ENCODE measurements at regions not wholly inside any gene's neighbourhood (a gene's known extent, or its start where the extent isn't known, plus 50 kb on each side); places are given as distances from the start of the nearest gene placed in this dataset.

- no peak for DNase-seq (ENCODE audit: low spot score)
Measured at GRCh38 chr11:104433751-104434150, 269.8 kb upstream of the PDGFD start.

GRCh38 chr11:104432981-104433380 lies 269.0 kb upstream of the PDGFD start:
- DNase-seq (ENCODE audit: low spot score): no peak

- DNase-seq (ENCODE audit: low spot score): no peak
Measured at GRCh38 chr11:104432526-104432925, 268.6 kb upstream of the PDGFD start.

GRCh38 chr11:104422324-104422944 lies 258.5 kb upstream of the PDGFD start:
- no peak for DNase-seq (ENCODE audit: low spot score)

- no peak for DNase-seq (ENCODE audit: low spot score)
Measured at GRCh38 chr11:104410336-104410735, 246.4 kb upstream of the PDGFD start.

- DNase-seq (ENCODE audit: low spot score): no peak
Measured at GRCh38 chr11:104408630-104409029, 244.7 kb upstream of the PDGFD start.

- no peak for DNase-seq (ENCODE audit: low spot score)
Measured at GRCh38 chr11:104405277-104405676, 241.3 kb upstream of the PDGFD start.

GRCh38 chr11:104404231-104405175 lies 240.6 kb upstream of the PDGFD start:
- DNase-seq (ENCODE audit: low spot score): no peak

GRCh38 chr11:104402812-104403521 lies 239.0 kb upstream of the PDGFD start:
- no peak for DNase-seq (ENCODE audit: low spot score)

- DNase-seq (ENCODE audit: low spot score): no peak
Measured at GRCh38 chr11:104394508-104394907, 230.6 kb upstream of the PDGFD start.

GRCh38 chr11:104390651-104391050 lies 226.7 kb upstream of the PDGFD start:
- DNase-seq (ENCODE audit: low spot score): no peak

- DNase-seq (ENCODE audit: low spot score): no peak
Measured at GRCh38 chr11:104385884-104386283, 221.9 kb upstream of the PDGFD start.

GRCh38 chr11:104380358-104380757 lies 216.4 kb upstream of the PDGFD start:
- DNase-seq (ENCODE audit: low spot score): no peak

- DNase-seq (ENCODE audit: low spot score): no peak
Measured at GRCh38 chr11:104372111-104372510, 208.2 kb upstream of the PDGFD start.

GRCh38 chr11:104370478-104370877 lies 206.5 kb upstream of the PDGFD start:
- no peak for DNase-seq (ENCODE audit: low spot score)

- DNase-seq (ENCODE audit: low spot score): no peak
Measured at GRCh38 chr11:104369761-104370160, 205.8 kb upstream of the PDGFD start.

- no peak for DNase-seq (ENCODE audit: low spot score)
Measured at GRCh38 chr11:104366321-104366734, 202.4 kb upstream of the PDGFD start.

GRCh38 chr11:104365676-104366075 lies 201.7 kb upstream of the PDGFD start:
- DNase-seq (ENCODE audit: low spot score): no peak

- no peak for DNase-seq (ENCODE audit: low spot score)
Measured at GRCh38 chr11:104361975-104362374, 198.0 kb upstream of the PDGFD start.

GRCh38 chr11:104352036-104352435 lies 188.1 kb upstream of the PDGFD start:
- no peak for DNase-seq (ENCODE audit: low spot score)

- no peak for DNase-seq (ENCODE audit: low spot score)
Measured at GRCh38 chr11:104343578-104343977, 179.6 kb upstream of the PDGFD start.

- DNase-seq (ENCODE audit: low spot score): no peak
Measured at GRCh38 chr11:104340590-104340989, 176.6 kb upstream of the PDGFD start.

GRCh38 chr11:104339380-104339831 lies 175.5 kb upstream of the PDGFD start:
- no peak for DNase-seq (ENCODE audit: low spot score)
